Fibroblast of the aortic adventitia (primary cell): ENCODE measurements at regions not wholly inside any gene's neighbourhood (a gene's known extent, or its start where the extent isn't known, plus 50 kb on each side); places are given as distances from the start of the nearest gene placed in this dataset.

Source experiments
- DNase-seq: peaks from one replicate; pipeline ENCODE4 v3.0.0-alpha.2; 2010; ENCODE audit warnings: low read depth
- H3K4me3 ChIP-seq: 2 replicates; pipeline ENCODE4 v1.5.1; 2011; ENCODE audit warnings: low read depth, mild to moderate bottlenecking, control low read depth, low read length, moderate library complexity
- CTCF ChIP-seq: IDR thresholded peaks from 2 replicates; pipeline ENCODE4 v1.5.1; 2011; ENCODE audit warnings: mild to moderate bottlenecking, low read length, control low read depth, inconsistent platforms; ENCODE audit not compliant: insufficient read depth

DNA sequence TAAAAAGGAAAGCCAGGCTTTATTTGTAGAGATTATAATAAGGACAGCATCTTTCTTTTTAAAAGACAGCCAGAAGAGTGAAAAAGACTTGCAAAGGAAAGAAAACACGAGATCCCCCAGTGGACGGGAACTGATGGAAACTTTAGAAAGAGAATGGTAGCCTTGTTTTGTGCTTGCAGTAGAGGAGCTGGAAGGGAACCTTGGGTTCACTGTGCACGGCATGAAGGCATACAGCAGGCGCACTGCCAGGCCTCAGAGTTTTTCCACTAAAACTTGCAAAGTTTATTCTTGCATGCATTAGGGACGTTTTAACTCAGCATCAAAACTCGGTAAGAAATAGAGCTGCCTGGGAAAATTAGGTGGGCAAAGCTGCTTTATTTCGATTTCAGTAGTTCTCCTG lies 248.6 kb downstream of the IRX1 start:
- no peak for TF ChIP-seq CTCF
- H3K4me3 ChIP-seq = no peak overlapping the region

DNA sequence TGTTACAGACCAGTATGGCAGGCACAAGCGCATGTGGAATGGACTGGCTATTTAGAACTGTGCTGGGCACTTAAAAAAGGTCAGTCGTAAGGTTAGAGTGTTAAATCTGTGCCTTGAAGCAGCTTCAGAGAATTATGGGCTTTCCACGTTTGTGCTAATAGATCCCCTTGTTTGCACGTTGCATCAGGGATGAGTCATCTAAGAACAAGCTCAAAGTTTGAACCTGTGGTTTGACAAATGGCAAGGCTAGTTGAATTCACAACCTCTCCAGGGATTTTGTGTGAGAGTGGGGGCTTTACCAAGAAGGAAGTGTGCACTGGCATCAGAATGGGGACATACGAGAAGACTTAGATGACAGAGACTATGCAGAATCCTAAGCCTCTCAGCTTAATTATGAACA lies 249.6 kb downstream of the IRX1 start:
- no peak for DNase-seq
- H3K4me3 ChIP-seq = no peak overlapping the region
- TF ChIP-seq CTCF = no peak

More for the DNA sequence above, 248.6 kb downstream of the IRX1 start:
- no peak for DNase-seq

- no peak overlapping the region for H3K4me3 ChIP-seq
- no peak for TF ChIP-seq CTCF
- DNase-seq = no peak
Observed at GRCh38 chr5:3852161-3852916, 256.7 kb downstream of the IRX1 start.

DNA sequence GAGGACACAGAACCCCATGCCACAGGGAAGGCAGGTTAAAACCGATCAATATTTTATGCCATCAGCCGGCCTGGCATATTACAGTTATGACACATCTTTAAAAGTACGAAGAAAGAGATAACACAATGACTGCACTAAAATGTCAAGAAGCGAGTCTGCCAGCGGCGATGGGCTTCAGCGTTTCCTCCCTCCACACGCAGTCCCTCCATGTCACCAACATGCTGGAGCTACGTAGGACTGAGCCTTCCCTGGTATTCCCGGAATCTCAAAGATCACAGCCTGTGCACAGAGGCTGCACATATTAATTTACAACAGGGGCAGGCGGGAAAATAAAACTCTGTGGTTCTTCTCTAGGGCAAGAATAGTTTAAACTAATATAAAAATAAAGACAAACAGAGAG lies 257.7 kb downstream of the IRX1 start:
- no peak for DNase-seq
- no peak for TF ChIP-seq CTCF
- no peak overlapping the region for H3K4me3 ChIP-seq

GRCh38 chr5:3854188-3854821 lies 258.7 kb downstream of the IRX1 start:
- no peak for DNase-seq
- no peak overlapping the region for H3K4me3 ChIP-seq
- no peak for TF ChIP-seq CTCF

DNA sequence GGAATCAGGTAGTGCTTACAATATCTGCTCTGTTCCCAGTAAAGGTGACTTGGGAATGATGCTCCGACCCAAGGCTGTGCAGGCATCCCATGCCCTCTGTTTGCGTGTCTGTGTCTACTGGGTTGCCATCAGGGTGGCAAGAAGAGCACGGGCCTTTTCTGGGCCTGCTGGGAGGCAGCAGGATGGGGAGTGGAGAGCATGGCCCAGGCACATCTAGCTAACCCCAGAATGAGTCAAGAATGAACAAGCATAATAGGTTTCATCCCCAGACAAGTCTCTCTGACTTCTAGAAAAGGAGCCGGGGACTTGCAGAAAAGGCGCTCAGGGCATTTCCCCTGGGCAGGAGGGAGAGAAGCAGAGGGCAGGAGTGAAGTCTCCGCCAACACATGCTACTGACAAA lies 260.4 kb downstream of the IRX1 start:
- TF ChIP-seq CTCF = no peak
- H3K4me3 ChIP-seq = no peak overlapping the region
- no peak for DNase-seq
